ENCODE measurements at regions not wholly inside any gene's neighbourhood (a gene's known extent, or its start where the extent isn't known, plus 50 kb on each side); places are given as distances from the start of the nearest gene placed in this dataset.

- no peak overlapping the region for H3K27ac ChIP-seq
- TF ChIP-seq CTCF (conservative IDR thresholded peaks at IDR 0.05): no peak
These were observed 697.4 kb upstream of the ADGRL3 start for GRCh38 chr4:60502733-60503132.

GRCh38 chr4:60506061-60506460 lies 694.1 kb upstream of the ADGRL3 start:
- no peak overlapping the region for H3K27ac ChIP-seq
- no peak for TF ChIP-seq CTCF (conservative IDR thresholded peaks at IDR 0.05)

- no peak overlapping the region for H3K27ac ChIP-seq
- TF ChIP-seq CTCF (conservative IDR thresholded peaks at IDR 0.05): no peak
These were observed 677.9 kb upstream of the ADGRL3 start for GRCh38 chr4:60522265-60522664.

GRCh38 chr4:60531776-60532379 lies 668.2 kb upstream of the ADGRL3 start:
- no peak overlapping the region for H3K27ac ChIP-seq
- no peak for TF ChIP-seq CTCF (conservative IDR thresholded peaks at IDR 0.05)

GRCh38 chr4:60544981-60545380 lies 655.1 kb upstream of the ADGRL3 start:
- H3K27ac ChIP-seq: no peak overlapping the region
- no peak for TF ChIP-seq CTCF (conservative IDR thresholded peaks at IDR 0.05)

- no peak overlapping the region for H3K27ac ChIP-seq
- no peak for TF ChIP-seq CTCF (conservative IDR thresholded peaks at IDR 0.05)
These were observed 637.8 kb upstream of the ADGRL3 start for GRCh38 chr4:60562334-60562733.

GRCh38 chr4:60565558-60565957 lies 634.6 kb upstream of the ADGRL3 start:
- no peak for TF ChIP-seq CTCF (conservative IDR thresholded peaks at IDR 0.05)
- H3K27ac ChIP-seq: no peak overlapping the region
